HG02852 (cell line): ENCODE measurements at regions not wholly inside any gene's neighbourhood (a gene's known extent, or its start where the extent isn't known, plus 50 kb on each side); places are given as distances from the start of the nearest gene placed in this dataset.

Experiments
- ATAC-seq: cut with Tn5 transposase; IDR thresholded peaks from one replicate; pipeline ENCODE4 v1.9.1; 2021; ENCODE audit warnings: mild to moderate bottlenecking, moderate library complexity; ENCODE audit not compliant: unreplicated experiment

GRCh38 chrX:118878977-118879376, 55.4 kb downstream of the ZCCHC12 start:
- no peak for ATAC-seq

DNA sequence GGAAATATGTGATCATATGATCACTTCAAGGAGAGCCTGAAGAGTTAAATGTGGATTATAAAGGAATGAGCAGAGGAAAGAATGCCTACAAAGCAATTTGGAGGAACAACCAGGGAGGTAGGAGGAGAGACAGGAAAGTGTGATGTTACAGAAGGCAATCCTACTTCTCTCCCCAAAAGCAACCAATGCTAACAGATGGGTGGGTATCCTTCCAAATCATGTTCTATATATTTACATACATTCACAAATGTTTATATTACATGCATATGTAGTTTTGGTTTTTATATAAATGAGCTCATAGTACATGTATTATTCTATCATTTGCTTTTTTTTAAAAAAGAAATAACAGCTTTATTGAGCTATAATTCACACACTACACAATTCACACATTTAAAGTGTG, 56.0 kb downstream of the ZCCHC12 start:
- ATAC-seq: no peak

- ATAC-seq: no peak
These were observed 60.4 kb downstream of the ZCCHC12 start for GRCh38 chrX:118883994-118884393.

DNA sequence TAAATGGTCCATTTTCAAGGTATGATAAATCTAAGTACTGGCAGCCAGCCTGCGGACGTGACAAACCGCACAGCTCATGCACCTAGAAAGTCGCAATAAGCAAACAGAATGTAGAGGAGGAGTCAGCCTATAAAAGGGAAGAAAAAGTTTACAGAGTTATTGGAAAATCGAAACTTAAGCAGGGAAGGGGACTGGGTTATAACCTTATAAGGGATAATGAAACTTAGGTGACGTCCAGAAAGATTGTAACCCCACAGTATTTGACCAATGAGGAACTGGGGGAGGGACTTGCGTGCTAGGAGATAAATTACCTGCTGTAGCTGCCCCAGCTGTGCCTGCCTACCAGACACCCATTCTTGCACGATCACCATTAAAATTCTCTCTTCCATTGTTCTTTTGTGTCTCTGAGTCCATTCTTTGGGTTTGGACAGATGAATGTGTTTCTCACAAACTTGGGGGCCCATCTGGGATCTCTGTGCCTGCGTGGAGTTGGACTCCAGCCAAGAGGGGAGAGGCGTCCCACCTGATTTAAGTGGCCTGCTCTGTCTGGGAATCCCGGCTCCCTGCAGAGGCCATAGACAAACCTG, 61.0 kb downstream of the ZCCHC12 start:
- no peak for ATAC-seq

DNA sequence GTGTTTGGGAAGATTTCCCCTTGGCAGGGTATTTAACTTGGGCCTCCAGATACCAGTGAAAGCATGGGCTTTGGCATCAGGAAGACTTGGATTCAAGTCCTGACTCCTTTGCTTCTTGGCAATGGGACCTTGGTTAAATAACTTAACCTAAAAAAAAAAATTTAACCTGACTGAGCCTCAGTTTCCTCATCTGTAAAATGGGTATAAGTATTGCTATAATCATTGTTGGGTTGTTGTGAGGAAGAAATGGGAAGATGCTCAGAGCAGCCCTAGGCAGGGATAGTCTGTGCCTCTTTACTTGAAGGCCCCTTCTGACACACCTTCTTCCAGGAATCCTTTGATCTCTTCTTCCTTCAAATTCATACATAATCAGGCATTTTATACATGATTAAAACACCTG, 70.3 kb downstream of the ZCCHC12 start:
- ATAC-seq: no peak

- ATAC-seq: no peak
These were observed 72.4 kb upstream of the LONRF3 start for GRCh38 chrX:118901991-118902390.

DNA sequence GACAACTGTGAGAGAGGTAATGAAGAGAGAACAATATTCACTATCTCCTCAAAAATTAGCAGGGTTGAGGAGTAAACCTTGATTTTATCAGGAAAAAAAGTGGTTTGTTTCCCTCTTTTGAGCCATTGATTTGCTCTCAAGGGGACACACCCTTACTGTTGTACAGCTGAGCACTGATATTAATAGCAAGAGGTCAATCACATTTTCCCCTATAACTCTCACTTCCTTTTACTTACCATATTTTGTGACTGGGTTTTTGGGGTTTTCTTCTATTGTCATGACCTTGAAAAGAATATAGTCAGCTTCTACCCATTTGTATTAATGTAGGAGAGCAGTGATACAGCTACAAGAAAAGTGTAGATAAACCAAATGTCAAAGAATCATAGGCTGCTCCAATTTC, 70.2 kb upstream of the LONRF3 start:
- ATAC-seq: peak; percentile 81

DNA sequence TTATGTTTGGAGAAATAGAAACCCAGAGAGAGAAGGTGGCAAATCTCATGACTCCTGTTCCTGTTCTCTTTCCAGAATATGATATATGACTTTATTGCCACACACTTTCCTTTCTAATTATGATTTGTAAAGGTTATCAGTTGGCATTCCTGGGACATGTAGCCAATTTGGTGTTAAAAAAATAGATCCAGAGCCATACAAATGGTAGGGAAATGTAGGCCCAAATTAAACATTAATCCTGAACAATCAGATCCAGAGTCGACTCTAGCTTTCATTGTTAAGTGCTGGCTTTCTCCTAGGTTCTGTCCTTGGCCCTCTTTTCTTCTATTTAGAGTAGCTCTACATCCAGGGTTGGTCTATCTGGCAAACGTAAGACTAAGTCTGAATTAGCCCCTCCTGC, 69.8 kb upstream of the LONRF3 start:
- no peak for ATAC-seq
